GM06990 (cell line): ENCODE measurements at regions not wholly inside any gene's neighbourhood (a gene's known extent, or its start where the extent isn't known, plus 50 kb on each side); places are given as distances from the start of the nearest gene placed in this dataset.

Experiments
- DNase-seq: peaks from one replicate; pipeline ENCODE4 v3.0.0-alpha.2; 2011; ENCODE audit not compliant: insufficient read length; ENCODE audit errors: extremely low read depth
- H3K27me3 ChIP-seq: replicated peaks from 2 replicates; pipeline ENCODE4 v1.6.0; 2011; ENCODE audit warnings: low read length; ENCODE audit not compliant: control insufficient read depth, insufficient read depth
- H3K36me3 ChIP-seq: 2 replicates; pipeline ENCODE4 v1.5.1; 2011; ENCODE audit warnings: low read length; ENCODE audit not compliant: control insufficient read depth, insufficient read depth
- H3K4me3 ChIP-seq: replicated peaks from 2 replicates; pipeline ENCODE4 v1.5.1; 2011; ENCODE audit warnings: low read depth, mild to moderate bottlenecking, control low read depth, low read length
- CTCF ChIP-seq: IDR thresholded peaks from 2 replicates; pipeline ENCODE4 v1.5.1; 2011; ENCODE audit warnings: low read length, control low read depth, mild to moderate bottlenecking, inconsistent platforms; ENCODE audit not compliant: insufficient read depth, poor library complexity, severe bottlenecking

GRCh38 chr18:26689226-26689879, 141.0 kb upstream of the KCTD1 start:
- no peak overlapping the region for H3K4me3 ChIP-seq
- TF ChIP-seq CTCF = no peak
- no peaks in the 10 kb centered on the region for H3K27me3 ChIP-seq
- no peak for DNase-seq
- no peaks in the 10 kb centered on the region for H3K36me3 ChIP-seq

DNA sequence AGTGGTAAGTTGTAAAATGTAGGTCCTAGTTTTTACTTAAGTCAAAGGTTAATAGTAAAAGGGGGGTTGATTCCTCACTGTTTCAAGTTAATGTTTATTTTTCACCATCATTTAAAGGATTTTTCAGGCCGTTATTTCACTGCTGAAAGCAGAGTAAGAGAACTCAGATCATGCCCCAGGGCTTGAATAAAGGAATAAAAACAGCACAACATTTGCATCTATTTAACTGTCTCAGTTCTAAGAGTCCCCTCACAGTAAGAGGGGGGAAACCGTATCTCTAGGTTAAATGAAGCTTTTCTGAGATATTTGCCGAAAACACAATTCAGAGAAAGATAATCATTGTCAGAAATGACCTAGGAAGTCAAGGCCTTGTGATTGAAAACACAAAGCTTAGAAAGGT, 138.2 kb upstream of the KCTD1 start:
- TF ChIP-seq CTCF = no peak
- H3K27me3 ChIP-seq = no peaks in the 10 kb centered on the region

DNA sequence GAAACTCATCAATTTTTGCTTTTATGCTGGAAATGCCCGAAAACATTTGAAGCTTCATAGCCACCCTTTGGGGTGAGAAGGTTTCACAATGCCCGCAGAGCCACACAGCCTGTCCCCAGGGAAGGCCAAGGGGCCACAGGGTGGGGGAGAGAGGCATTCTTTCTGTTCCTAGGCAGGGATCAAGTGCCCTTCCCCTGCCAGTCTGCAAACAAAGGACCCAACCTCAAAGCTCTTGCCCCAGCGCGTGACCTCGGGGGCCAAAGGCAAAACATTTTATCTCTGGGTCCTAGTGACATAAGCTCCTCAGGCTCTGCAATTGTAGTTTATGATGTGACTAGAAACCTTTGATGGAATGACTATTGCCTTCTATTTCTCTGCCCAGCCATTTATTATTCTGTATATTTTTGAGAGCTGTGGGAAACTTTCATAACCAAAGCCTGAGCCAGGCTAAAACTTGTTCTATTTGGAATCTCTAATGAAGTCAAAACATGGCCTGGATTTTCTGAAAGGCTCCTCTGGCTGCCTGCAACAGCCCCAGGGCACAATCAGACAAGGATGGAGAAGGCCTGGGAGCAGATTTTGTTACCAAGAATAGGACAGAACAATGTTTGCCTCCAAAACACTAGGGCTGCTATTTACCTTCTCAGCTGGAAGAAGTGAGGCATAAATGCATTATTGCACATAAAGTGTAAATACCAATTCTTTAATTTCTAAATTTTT, 137.2 kb upstream of the KCTD1 start:
- TF ChIP-seq CTCF = no peak
- Histone ChIP-seq H3K36me3 (no peaks in the 10 kb centered on the region), H3K4me3 (no peak overlapping the region), H3K27me3 (no peaks in the 10 kb centered on the region)
- no peak for DNase-seq

More for the DNA sequence above, 138.2 kb upstream of the KCTD1 start:
- DNase-seq = no peak
- H3K4me3 ChIP-seq = no peak overlapping the region
- H3K36me3 ChIP-seq = no peaks in the 10 kb centered on the region

DNA sequence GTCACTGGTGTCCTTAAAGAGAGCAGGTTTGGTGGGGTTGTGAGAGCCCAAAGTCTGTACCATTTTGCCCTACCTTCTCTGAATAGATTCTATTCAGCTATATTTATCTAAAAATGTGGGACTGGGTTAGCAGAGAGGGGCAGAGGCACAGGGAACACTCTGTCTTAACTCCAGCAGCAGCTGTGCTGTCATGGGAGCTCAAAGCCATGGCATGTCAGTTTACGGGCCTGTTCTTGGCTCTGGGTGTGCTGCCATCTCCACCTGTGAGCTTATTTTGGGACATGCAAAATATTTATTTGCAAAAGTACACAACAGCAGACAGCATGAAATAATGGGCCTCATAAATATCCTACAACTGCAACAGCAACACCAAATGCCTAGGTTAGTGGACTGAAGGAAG, 129.6 kb upstream of the KCTD1 start:
- DNase-seq = no peak
- TF ChIP-seq CTCF = no peak
- no peaks in the 10 kb centered on the region for H3K36me3 ChIP-seq
- H3K27me3 ChIP-seq = no peaks in the 10 kb centered on the region; the same call in 1 of the 2 replicates
- no peak overlapping the region for H3K4me3 ChIP-seq

GRCh38 chr18:26667046-26667445, 118.7 kb upstream of the KCTD1 start:
- H3K36me3 ChIP-seq = no peaks in the 10 kb centered on the region
- no peak for TF ChIP-seq CTCF
- no peaks in the 10 kb centered on the region for H3K27me3 ChIP-seq
- no peak for DNase-seq
- no peak overlapping the region for H3K4me3 ChIP-seq

DNA sequence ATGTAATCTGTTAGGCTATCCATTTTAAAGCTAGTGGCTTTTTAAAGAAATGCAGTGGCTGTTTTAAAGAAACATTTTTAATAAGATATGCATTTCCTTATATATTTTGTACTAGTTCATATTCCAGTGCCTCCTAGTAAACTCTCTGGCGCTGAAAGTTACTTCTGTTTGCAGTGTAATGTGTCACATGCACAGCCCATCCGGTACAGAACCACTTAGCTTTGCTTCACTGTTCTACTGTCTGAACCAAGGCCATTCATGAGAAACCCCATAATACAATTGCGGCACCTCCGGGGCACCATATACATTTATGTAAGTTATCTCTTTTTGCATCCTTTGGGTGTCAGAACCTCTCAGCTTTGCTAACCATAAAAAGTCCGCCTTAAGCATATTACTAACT, 114.6 kb upstream of the KCTD1 start:
- no peaks in the 10 kb centered on the region for H3K36me3 ChIP-seq
- no peak overlapping the region for H3K4me3 ChIP-seq
- no peak for DNase-seq
- no peaks in the 10 kb centered on the region for H3K27me3 ChIP-seq
- no peak for TF ChIP-seq CTCF
